ENCODE measurements at regions not wholly inside any gene's neighbourhood (a gene's known extent, or its start where the extent isn't known, plus 50 kb on each side); places are given as distances from the start of the nearest gene placed in this dataset.

- no peak for DNase-seq (ENCODE audit: low read depth)
- H3K4me3 ChIP-seq (ENCODE audit: low read length) = no peak overlapping the region
- TF ChIP-seq CTCF (conservative IDR thresholded peaks at IDR 0.05; ENCODE audit: low read depth, low read length) = no peak
These were observed 610.4 kb upstream of the NUDT12 start for GRCh38 chr5:104172976-104173375.

GRCh38 chr5:104171958-104172690 is 609.5 kb upstream of the NUDT12 start:
- no peak overlapping the region for H3K4me3 ChIP-seq (ENCODE audit: low read length)
- TF ChIP-seq CTCF (conservative IDR thresholded peaks at IDR 0.05; ENCODE audit: low read depth, low read length) = no peak
- DNase-seq (ENCODE audit: low read depth) = no peak

DNA sequence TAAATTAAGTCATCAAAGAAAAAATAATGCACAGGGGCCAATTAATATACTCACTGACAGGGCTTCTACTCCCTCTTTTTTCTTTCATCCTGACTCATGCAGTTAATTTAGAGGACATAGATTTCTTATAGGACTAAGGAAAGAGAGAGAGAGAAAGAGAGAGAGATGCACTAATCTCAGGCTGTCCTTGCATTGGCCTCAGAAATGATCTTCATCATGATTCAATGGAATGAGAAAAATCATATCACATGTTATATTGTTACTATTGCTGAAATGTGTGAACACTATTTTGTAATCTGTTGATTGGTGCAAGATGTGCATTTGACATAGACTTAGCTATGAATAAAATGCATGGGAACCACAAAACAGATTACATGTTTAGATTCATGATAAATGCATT is 608.3 kb upstream of the NUDT12 start:
- DNase-seq (ENCODE audit: low read depth) = no peak
- TF ChIP-seq CTCF (conservative IDR thresholded peaks at IDR 0.05; ENCODE audit: low read depth, low read length) = no peak
- no peak overlapping the region for H3K4me3 ChIP-seq (ENCODE audit: low read length)

DNA sequence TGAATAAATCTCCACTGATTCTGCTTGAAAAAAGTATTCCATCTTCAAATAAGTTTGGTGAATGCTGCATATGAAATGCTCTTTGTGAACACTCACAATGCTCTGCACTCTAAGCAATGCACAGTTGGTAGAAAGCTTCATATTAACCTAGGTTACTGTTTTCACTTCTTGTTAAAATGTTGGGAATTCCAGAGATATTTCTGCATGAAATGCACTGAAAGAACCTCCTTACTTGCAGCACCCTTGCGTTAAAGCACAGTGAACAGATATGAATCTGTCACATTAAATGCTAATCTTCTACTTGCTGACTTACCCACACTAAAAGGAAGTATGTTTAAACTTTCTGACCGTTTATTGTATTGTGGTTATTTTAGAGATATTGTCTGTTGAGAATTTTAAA is 584.1 kb upstream of the NUDT12 start:
- no peak overlapping the region for H3K4me3 ChIP-seq (ENCODE audit: low read length)
- peak; percentile 9 for DNase-seq (ENCODE audit: low read depth)
- TF ChIP-seq CTCF (conservative IDR thresholded peaks at IDR 0.05; ENCODE audit: low read depth, low read length) = no peak

DNA sequence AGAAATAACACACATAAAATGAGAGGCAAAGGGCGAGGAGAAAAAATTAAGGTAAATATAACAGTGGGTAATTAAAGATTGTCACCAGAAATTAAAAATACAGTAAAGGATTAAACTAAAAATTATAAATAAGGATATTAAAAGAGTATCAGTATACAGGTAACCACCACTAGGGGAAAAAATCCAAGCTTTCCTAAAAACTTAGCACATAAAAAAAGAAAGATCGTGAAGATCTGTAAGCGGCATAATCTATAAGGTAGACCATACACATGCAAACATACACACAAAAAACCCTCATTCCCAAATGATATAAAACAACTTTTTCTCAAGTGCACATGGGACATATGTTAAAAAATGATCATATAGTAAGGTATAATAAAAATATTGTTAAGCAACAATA is 577.3 kb upstream of the NUDT12 start:
- no peak for TF ChIP-seq CTCF (conservative IDR thresholded peaks at IDR 0.05; ENCODE audit: low read depth, low read length)
- DNase-seq (ENCODE audit: low read depth) = no peak
- H3K4me3 ChIP-seq (ENCODE audit: low read length) = no peak overlapping the region

- DNase-seq (ENCODE audit: low read depth) = no peak
- no peak overlapping the region for H3K4me3 ChIP-seq (ENCODE audit: low read length)
- TF ChIP-seq CTCF (conservative IDR thresholded peaks at IDR 0.05; ENCODE audit: low read depth, low read length) = no peak
These were observed 567.7 kb upstream of the NUDT12 start for GRCh38 chr5:104130320-104130719.

GRCh38 chr5:104128348-104128747 is 565.8 kb upstream of the NUDT12 start:
- no peak for TF ChIP-seq CTCF (conservative IDR thresholded peaks at IDR 0.05; ENCODE audit: low read depth, low read length)

More at GRCh38 chr5:104128348-104128747, 565.8 kb upstream of the NUDT12 start:
- no peak for DNase-seq (ENCODE audit: low read depth)
- no peak overlapping the region for H3K4me3 ChIP-seq (ENCODE audit: low read length)
